ENCODE measurements at regions not wholly inside any gene's neighbourhood (a gene's known extent, or its start where the extent isn't known, plus 50 kb on each side); places are given as distances from the start of the nearest gene placed in this dataset.

GRCh38 chr2:193520709-193521458 is 1326.2 kb upstream of the TMEFF2 start:
- TF ChIP-seq, protein P1, sequence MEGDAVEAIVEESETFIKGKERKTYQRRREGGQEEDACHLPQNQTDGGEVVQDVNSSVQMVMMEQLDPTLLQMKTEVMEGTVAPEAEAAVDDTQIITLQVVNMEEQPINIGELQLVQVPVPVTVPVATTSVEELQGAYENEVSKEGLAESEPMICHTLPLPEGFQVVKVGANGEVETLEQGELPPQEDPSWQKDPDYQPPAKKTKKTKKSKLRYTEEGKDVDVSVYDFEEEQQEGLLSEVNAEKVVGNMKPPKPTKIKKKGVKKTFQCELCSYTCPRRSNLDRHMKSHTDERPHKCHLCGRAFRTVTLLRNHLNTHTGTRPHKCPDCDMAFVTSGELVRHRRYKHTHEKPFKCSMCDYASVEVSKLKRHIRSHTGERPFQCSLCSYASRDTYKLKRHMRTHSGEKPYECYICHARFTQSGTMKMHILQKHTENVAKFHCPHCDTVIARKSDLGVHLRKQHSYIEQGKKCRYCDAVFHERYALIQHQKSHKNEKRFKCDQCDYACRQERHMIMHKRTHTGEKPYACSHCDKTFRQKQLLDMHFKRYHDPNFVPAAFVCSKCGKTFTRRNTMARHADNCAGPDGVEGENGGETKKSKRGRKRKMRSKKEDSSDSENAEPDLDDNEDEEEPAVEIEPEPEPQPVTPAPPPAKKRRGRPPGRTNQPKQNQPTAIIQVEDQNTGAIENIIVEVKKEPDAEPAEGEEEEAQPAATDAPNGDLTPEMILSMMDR (IDR thresholded peaks at IDR 0.05) = no peak

DNA sequence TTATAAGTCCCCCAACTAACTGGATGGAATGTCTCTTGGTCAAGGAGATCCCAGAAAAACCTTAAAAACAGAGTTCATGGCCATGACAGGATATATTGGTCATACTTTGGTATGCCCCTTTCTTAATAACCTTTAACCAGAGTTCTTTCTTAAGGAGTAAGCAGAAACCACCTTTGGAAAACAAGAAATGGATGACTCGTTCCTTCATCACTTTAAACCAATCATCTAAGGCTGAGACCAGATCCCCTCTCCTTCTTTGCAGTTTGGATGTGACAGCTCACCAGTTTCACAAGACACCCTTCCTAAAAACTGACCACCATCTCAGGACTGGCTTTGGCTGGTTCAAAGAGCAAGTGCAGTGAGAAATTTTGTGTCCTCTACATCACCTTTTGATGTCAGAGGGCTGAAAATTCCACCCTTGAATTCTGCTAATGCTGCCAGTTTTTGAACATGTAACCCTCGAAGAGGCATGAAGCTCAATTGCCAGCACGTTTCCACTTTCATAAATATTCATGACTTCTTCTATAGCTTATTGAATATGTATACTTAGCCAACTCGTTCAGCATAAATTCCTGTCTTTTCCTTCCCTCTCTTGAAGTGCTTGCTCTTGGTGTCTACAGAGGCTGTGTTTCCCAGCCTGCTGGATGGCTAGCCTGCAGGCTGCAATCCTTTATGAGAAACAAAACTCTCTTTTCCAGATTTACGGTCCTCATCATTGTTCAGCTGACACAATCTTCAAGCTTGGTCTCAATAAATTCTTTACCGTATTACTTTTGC is 1323.5 kb upstream of the TMEFF2 start:
- no peak for DNase-seq (ENCODE audit: low spot score)
- ATAC-seq (ENCODE audit: low FRiP score) = no peak
- TF ChIP-seq, protein P1 (IDR thresholded peaks at IDR 0.05) = no peak

More at GRCh38 chr2:193520709-193521458, 1326.2 kb upstream of the TMEFF2 start:
- no peak for DNase-seq (ENCODE audit: low spot score)
- no peak for ATAC-seq (ENCODE audit: low FRiP score)

GRCh38 chr2:193517615-193518014 is 1322.9 kb upstream of the TMEFF2 start:
- TF ChIP-seq, protein P1 (IDR thresholded peaks at IDR 0.05) = no peak
- no peak for DNase-seq (ENCODE audit: low spot score)
- no peak for ATAC-seq (ENCODE audit: low FRiP score)

DNA sequence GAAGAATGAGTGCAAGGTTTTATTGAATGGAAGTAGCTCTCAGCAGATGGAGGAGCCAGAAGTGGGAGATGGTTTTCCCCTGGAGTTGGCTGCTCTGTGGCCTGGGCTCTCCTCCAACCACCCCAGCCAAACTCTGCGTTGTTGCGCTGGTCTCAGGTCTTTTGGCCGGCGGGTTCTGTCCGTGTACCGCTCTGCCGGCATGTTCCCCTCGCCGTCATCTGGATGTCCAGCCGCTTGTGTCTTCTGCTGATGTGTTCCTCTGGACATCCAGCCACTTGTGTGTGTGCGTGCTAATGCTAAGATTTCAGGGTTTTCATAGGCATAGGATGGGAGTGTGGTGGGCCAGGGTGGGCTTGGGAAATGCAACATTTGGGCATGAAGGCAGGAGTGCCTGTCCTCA is 1311.3 kb upstream of the TMEFF2 start:
- DNase-seq (ENCODE audit: low spot score) (no peak), ATAC-seq (ENCODE audit: low FRiP score) (no peak)
- TF ChIP-seq, protein P1 (IDR thresholded peaks at IDR 0.05) = no peak

DNA sequence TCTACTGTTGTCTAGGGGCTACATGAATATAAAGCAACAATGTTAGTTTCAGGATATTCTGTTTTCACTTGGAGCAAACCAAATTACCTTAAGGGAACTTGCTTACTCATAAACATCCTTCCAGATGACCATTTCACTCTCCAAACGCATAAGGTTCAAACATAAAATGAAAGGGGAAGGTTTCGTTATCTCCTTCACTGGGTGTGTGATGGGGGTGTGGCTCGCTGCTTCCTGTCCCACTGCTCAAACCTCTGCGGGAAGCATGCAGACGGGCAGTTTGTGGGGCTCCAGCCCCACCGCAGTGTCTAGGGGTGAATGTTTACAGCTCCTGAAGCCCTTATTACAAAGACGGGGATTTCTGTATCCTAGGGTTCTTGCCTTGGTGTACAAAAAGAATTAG is 1310.9 kb upstream of the TMEFF2 start:
- TF ChIP-seq, protein P1 (IDR thresholded peaks at IDR 0.05) = no peak
- DNase-seq (ENCODE audit: low spot score) (no peak), ATAC-seq (ENCODE audit: low FRiP score) (no peak)

DNA sequence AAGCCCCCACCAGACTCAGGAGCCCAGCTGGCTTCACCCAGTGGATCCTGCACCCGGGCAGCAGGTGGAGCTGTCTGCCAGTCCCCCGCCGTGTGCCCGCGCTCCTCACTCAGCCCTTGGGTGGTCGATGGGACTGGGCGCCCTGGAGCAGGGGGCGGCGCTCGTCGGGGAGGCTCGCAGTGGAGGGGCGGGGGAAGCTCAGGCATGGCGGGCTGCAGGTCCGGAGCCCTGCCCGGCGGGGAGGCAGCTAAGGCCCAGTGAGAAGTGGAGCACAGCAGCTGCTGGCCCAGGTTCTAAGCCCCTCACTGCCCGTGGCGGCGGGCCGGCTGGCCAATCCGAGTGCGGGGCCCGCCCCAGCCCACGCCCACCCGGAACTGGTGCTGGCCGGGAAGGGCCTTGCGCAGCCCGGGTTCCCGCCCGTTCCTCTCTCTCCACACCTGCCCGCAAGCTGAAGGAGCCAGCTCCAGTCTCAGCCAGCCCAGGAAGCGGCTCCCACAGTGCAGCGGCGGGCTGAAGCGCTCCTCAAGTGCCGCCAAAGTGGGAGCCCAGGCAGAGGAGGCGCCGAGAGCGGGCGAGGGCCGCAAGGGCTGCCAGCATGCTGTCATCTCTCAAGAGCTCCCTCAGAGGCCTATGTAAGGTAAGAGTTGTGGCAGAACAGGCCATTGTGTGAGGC is 1307.8 kb upstream of the TMEFF2 start:
- no peak for DNase-seq (ENCODE audit: low spot score)
- ATAC-seq (ENCODE audit: low FRiP score) = no peak
- TF ChIP-seq, protein P1 (IDR thresholded peaks at IDR 0.05) = no peak

All from omental fat pad (tissue), 3 donors.